Psoas muscle (tissue), 7 donors: ENCODE measurements at regions not wholly inside any gene's neighbourhood (a gene's known extent, or its start where the extent isn't known, plus 50 kb on each side); places are given as distances from the start of the nearest gene placed in this dataset.
"Not testable (repeated sequence)": the region's sequence is repeated elsewhere in the genome, so short reads cannot be mapped to it uniquely, and the experiment has no call there.

Source experiments
- ATAC-seq, 4 donors: fragments of 200-7000 bp; cut with Tn5 transposase; one replicate each; pipeline ENCODE4 v1.9.1; 2020; ENCODE audit warnings: moderate library complexity in 3 of 4, mild to moderate bottlenecking in 2 of 4
- DNase-seq, 2 donors: peaks; one replicate each; pipeline ENCODE4 v3.0.0-alpha.2; 2020
- H3K27ac ChIP-seq: fragments of 200-600 bp; one replicate; pipeline ENCODE4 v1.8.0; 2022
- H3K27me3 ChIP-seq, 3 donors: fragments of 200-600 bp in 1 of 3; one replicate each; pipeline versions ENCODE4 v1.6.1 to v1.8.0; 2013 to 2022; ENCODE audit warnings: low read length in 2 of 3, mild to moderate bottlenecking in 2 of 3, moderate library complexity in 1 of 3; ENCODE audit not compliant: insufficient read depth in 3 of 3
- H3K36me3 ChIP-seq, 2 donors: fragments of 200-600 bp in 1 of 2; one replicate each; pipeline versions ENCODE4 v1.6.1 to v1.8.0; 2013 to 2022; ENCODE audit warnings: low read depth in 1 of 2, mild to moderate bottlenecking in 1 of 2, moderate library complexity in 1 of 2; ENCODE audit not compliant: insufficient read depth in 1 of 2
- H3K4me1 ChIP-seq: fragments of 200-600 bp; one replicate; pipeline ENCODE4 v1.8.0; 2022
- H3K4me3 ChIP-seq: fragments of 200-600 bp; one replicate; pipeline ENCODE4 v1.8.0; 2022; ENCODE audit warnings: mild to moderate bottlenecking
- H3K9me3 ChIP-seq: fragments of 200-600 bp; one replicate; pipeline ENCODE4 v1.8.0; 2022
- CTCF ChIP-seq: fragments of 200-600 bp; IDR thresholded peaks from one replicate; pipeline ENCODE4 v1.8.0; 2022; ENCODE audit warnings: antibody characterized with exemption
- WGBS, 3 donors: extraction: QIAGEN DNeasy Blood & Tissue Kit; methylation state at CpG; one replicate each; pipeline versions ENCODE4 v1.1.6 to v1.1.7; 2013; 5-methylcytosine and 5-hydroxymethylcytosine counted together
- intact Hi-C, 2 donors: fragments of 100-400 bp; cut with DNase I; formaldehyde crosslinking; loops; one replicate each; pipeline versions ENCODE4 v1.11.0 to v1.14.2; 2022
- donor health status: healthy with polysubstance abuse.
- donor health status: DM: no; HTN: no; CAD: no; lungs with moderate emphysema.
- donor health status: Bipolar disorder and iron deficiency.
- donor health status: healthy.
- donor health status: DM: yes; HTN: yes; CAD: no.
- donor health status: DM: no; HTN: no; CAD: no.
- donor health status: DM: yes; HTN: yes; CAD: no.

DNA sequence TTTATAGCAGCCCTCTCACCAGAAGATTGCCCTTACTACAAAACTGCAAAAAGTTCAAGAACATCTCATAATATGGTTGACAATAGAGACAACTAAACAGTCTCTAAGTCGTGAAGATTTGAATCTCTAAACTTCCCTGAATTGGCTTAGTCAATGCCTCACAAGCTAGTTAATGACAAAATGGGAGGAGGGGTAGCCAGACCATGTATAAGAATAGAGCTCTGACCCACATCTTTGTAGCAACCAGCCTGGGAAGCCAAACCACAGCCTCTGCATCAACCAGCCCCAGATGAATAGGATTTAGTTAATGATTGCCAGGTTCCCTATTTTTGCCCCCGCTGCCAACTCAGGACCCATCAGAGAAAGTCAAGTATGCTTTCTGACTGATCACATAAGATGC lies 1265.9 kb upstream of the PCDH10 start:
- ATAC-seq, DNase-seq, H3K27me3 ChIP-seq, intact Hi-C loops, H3K36me3 ChIP-seq, H3K9me3 ChIP-seq, H3K27ac ChIP-seq, H3K4me1 ChIP-seq, H3K4me3 ChIP-seq: not testable (repeated sequence)
- 41 to 75% (median 71%) methylated on average over 1 to 2 of the region's 2 CpGs for WGBS, 3 donors

DNA sequence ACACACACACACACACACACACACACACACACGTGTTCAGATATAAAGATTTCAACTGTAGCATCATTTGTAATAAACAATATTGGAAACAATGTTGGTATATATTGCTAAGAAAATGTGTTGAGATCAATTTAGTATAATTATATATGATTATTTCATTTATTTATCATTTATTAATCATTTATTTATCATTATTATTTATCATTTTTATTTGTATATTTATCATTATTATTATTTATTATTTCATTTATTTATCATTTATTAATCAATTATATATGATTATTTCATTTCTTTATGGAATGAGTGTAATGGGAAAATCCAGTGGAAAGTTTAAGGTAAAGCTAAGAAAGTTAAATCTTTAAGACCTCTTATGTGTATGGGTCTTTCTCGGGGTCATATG lies 1223.4 kb upstream of the PCDH10 start:
- not testable (repeated sequence) for DNase-seq, ATAC-seq
- 77 to 91% (median 87%) methylated on average over 2 of the region's 2 CpGs for WGBS, 3 donors

GRCh38 chr4:131967646-131968045 lies 1181.4 kb upstream of the PCDH10 start:
- DNase-seq, ATAC-seq, H3K27ac ChIP-seq, H3K4me3 ChIP-seq, H3K4me1 ChIP-seq, intact Hi-C loops, H3K27me3 ChIP-seq, H3K9me3 ChIP-seq, H3K36me3 ChIP-seq: not testable (repeated sequence)

More for the DNA sequence above, 1223.4 kb upstream of the PCDH10 start:
- H3K36me3 ChIP-seq, H3K9me3 ChIP-seq, H3K27me3 ChIP-seq, H3K27ac ChIP-seq, H3K4me1 ChIP-seq, H3K4me3 ChIP-seq, intact Hi-C loops: not testable (repeated sequence)

DNA sequence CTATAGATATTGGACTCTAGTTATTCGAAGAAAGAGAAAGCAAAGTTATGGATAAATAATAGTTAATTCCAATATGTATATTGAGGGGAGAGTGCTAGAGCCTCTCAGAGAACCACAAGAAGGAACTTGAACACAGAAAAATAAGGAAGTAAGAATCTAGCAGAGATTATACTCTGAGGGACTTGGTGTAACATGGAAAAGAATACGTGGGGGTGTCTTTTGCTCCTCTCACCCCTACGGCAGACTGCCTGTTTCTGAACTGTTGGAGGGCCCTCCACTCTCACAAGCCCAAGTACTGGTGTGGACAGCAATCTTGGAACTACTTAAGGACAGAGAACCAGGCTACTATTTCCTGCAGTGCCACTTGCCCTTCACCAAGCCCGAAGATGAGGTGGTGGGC lies 1174.4 kb upstream of the PCDH10 start:
- H3K9me3 ChIP-seq, result no peaks in the 10 kb centered on the region
- WGBS, 3 donors, result 66 to 80% (median 78%) methylated on average over 4 of the region's 4 CpGs
- H3K4me3 ChIP-seq, result peak overlapping the region; percentile 36
- no peaks in the 10 kb centered on the region for H3K36me3 ChIP-seq
- intact Hi-C loops, result no loop called here
- H3K27ac ChIP-seq, result no peak overlapping the region
- ATAC-seq (no peak), DNase-seq (no peak)
- TF ChIP-seq CTCF, result no peak
- no peaks in the 10 kb centered on the region for H3K27me3 ChIP-seq
- H3K4me1 ChIP-seq, result no peaks in the 10 kb centered on the region

DNA sequence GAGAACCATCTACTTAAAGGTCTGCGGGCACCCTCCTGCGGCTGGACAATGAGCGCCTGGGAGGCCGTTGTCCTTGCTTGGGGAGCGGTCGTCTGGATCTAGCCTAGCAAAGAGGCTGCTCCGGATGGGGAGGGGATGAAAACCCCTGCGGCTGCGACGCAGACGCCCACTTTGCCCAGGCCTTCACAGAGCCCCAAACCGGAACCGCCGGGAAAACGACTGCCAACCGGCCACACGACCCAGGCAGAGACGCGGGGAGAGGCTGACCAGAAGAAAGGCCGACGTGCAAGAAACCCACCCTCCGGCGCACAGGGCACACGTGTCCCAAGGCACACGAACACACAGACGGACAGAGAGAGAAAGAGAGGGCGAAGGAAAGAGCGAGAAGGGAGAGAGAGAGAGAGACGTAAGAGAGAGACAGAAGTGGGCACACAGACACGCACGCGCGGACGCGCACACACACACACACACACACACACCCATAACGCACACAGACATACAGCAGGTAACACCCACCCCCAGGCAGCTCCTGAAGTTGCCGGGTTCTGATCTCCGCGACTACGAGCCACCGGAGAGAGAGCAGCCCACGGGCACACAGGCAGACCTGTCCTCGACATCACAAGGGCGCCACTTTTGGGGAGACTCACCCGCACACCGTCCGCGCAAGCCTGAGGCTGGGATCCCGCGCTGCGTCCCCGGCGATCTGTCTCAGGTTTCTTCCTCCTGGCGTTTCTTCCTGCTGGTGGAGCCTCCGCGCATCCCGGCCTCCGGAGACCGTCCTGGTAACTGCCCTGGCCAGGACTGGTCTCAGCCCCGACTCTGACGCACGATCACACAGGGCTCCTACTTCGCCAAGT lies 1173.6 kb upstream of the PCDH10 start:
- peak overlapping the region; percentile 38 for H3K4me3 ChIP-seq
- H3K4me1 ChIP-seq, H3K9me3 ChIP-seq, intact Hi-C loops, H3K27me3 ChIP-seq, H3K36me3 ChIP-seq, H3K27ac ChIP-seq, ATAC-seq: not testable (repeated sequence)
- peak in 1 of 2 donors; percentile 43 for DNase-seq
- WGBS, 3 donors, result 47 to 91% (median 66%) methylated on average over 56 to 62 of the region's 63 CpGs

DNA sequence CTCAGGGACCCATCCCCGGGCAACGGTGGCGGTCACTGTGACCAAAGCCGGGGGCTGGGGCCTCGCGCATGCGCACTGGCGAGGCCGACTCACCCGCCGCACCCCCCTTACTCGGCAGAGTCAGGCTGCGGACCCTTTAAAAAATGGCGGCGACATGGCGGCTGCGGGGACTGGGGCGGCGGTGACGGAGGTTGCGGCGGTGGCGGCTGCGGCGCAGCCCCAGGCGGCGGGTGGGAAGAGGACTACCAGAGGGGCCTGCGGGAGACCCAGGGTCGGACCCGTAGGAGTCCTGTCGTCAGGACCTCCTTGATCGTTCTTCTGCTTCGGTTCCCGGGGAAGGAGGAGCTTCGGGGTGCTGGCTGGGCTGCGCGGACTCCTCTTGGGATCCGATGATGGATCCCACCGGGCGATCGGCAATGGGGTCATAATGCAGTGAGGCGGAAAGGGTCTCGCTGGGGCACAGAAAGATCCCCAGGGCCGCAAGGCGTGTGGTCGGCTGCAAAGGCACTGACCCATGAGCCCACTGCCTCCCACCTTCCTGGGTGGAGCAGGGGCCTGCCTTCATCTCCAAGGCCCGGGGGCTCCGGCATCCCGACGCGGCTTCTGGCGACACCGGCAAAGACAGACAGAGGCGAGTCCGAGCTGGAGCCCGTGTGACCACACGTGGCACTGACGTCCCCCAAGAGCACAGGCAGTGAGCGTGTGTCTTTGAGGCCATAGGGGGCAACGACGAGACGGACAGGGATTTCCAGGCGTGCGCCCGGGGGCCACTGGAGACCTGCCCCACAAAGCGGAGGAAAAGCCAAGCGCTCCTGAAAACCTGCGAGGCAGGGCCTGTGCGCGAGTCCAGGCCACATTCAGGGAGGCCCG lies 1172.7 kb upstream of the PCDH10 start:
- H3K4me1 ChIP-seq, ATAC-seq, intact Hi-C loops, H3K27me3 ChIP-seq, H3K9me3 ChIP-seq, H3K36me3 ChIP-seq, H3K27ac ChIP-seq: not testable (repeated sequence)
- 80 to 93% (median 91%) methylated on average over 65 to 71 of the region's 71 CpGs for WGBS, 3 donors
- H3K4me3 ChIP-seq, result peak overlapping the region; percentile 38
- peak in 1 of 2 donors; percentile 52 for DNase-seq

GRCh38 chr4:131978120-131978519 lies 1171.0 kb upstream of the PCDH10 start:
- Histone ChIP-seq H3K4me1 (no peaks in the 10 kb centered on the region), H3K4me3 (no peak overlapping the region), H3K36me3 (no peaks in the 10 kb centered on the region), H3K9me3 (no peaks in the 10 kb centered on the region), H3K27me3 (no peaks in the 10 kb centered on the region), H3K27ac (no peak overlapping the region)
- DNase-seq (no peak), ATAC-seq (no peak)
- 95 to 97% (median 95%) methylated on average over 16 to 18 of the region's 18 CpGs for WGBS, 3 donors
- TF ChIP-seq CTCF, result no peak
- intact Hi-C loops, result no loop called here
